ENCODE measurements at regions not wholly inside any gene's neighbourhood (a gene's known extent, or its start where the extent isn't known, plus 50 kb on each side); places are given as distances from the start of the nearest gene placed in this dataset.

DNA sequence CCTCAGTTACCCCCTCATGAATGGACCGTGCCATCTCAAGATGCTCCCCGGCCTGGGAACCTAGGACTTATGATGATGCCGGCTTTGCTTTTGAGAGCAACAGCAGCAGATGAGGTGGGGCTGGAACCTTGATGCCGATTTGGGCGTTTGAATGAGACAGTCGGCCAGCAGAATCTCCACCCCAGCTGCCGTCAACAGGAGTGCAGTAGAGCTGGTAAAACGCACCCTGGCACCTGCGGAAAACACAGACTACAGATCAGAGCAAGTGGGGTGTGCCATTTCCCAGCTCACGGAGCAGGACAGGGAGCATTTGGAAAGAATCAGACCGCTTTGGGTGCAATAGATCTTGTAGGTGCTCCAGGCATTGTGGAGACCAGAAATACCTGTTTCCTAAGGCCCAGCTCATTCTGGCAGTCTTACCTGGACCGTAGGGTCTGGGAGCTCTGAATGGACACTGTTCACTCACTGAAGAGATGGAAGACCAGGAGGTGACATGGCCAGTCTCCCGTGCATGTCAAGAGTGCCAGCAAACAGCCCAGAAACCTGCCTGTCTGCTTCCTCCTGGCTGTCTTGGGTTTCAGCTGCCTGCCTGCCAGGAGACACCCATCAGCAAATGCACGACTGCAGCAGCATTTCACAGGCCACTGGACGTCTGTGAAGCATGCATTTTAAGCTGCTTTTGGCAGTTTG lies 317.7 kb upstream of the IRX4 start:
- DNase-seq, result no peak
- Histone ChIP-seq H3K27ac (ENCODE audit: low read length) (no peak overlapping the region), H3K4me1 (ENCODE audit: control insufficient read depth, insufficient read depth, low read length) (no peaks in the 10 kb centered on the region), H3K9me3 (ENCODE audit: control insufficient read depth, low read length) (peaks cover under 1% of the 10 kb centered on the region), H3K4me3 (ENCODE audit: low read length) (no peak overlapping the region), H3K27me3 (ENCODE audit: control insufficient read depth, insufficient read depth) (no peaks in the 10 kb centered on the region)
- intact Hi-C loops (cut with DNase I), result loop anchor here in 1 of 4 donors (10.0 kb wide), 1 partner anchor 1404 kb away; no protein-coding TSS in a partner anchor
- WGBS, result 72% methylated on average over 15 of the region's 15 CpGs
- no peak for ATAC-seq

DNA sequence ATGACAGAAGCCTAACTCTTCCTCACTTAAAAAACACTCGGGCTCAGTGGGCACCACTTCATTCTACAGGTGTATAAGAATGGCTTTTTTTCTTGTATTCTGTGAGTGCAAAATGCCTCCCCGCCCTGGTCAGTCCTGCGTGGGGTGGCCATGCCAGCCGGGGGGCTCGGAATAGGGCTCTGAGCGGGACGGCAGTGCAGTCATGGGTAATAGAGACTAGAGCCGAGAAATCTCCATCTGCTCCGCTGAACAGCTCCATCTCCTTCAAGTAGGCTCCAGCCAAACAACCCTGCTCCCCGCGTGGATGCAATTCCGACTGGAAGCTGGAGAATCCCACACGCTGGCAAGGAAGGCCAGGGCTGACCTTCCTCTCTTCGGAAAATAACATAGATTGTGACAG lies 317.0 kb upstream of the IRX4 start:
- DNase-seq, result no peak
- Histone ChIP-seq H3K27ac (ENCODE audit: low read length) (no peak overlapping the region), H3K27me3 (ENCODE audit: control insufficient read depth, insufficient read depth) (no peaks in the 10 kb centered on the region), H3K4me3 (ENCODE audit: low read length) (no peak overlapping the region), H3K9me3 (ENCODE audit: control insufficient read depth, low read length) (peaks cover 4% of the 10 kb centered on the region), H3K4me1 (ENCODE audit: control insufficient read depth, insufficient read depth, low read length) (no peaks in the 10 kb centered on the region)
- WGBS, result 84% methylated on average over 14 of the region's 14 CpGs
- intact Hi-C loops (cut with DNase I), result loop anchor here in 1 of 4 donors (10.0 kb wide), 1 partner anchor 1405 kb away; no protein-coding TSS in a partner anchor
- ATAC-seq, result no peak

DNA sequence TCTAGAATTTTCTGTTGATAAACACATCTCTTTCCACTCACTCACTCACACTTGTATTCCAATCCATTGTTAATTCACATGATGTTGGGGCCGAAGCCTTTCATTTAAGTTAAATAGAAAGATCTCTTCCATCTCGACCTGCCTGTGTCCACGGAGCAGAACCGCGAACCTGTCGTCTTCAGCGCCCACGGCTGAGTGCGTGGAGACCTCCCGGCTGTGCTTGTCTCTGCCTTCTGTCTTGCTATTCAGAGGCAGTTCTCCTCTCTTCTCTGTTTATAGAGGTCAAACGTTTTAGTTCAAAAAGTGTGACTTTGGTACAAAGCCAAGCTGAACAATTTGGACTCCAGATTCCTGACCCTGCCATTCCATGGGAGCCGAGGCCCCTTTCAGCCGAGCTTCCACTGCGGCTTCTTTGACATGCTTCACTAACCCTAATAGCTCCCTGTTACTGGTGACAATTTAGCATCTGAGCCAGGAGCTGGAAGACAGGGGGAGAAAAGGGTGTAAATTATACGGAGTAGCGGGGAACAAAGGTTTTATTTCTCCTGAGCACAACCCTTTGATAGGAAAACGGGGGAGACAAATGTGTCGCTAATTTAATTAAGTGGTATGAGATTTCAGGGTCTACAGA lies 314.4 kb upstream of the IRX4 start:
- no peak overlapping the region for H3K4me3 ChIP-seq (ENCODE audit: low read length)
- WGBS, result 75% methylated on average over 18 of the region's 18 CpGs
- no peaks in the 10 kb centered on the region for H3K27me3 ChIP-seq (ENCODE audit: control insufficient read depth, insufficient read depth)
- DNase-seq, result no peak
- intact Hi-C loops (cut with DNase I), result no loop called here
- H3K4me1 ChIP-seq (ENCODE audit: control insufficient read depth, insufficient read depth, low read length), result no peaks in the 10 kb centered on the region
- H3K9me3 ChIP-seq (ENCODE audit: control insufficient read depth, low read length), result peaks cover 4% of the 10 kb centered on the region
- H3K27ac ChIP-seq (ENCODE audit: low read length), result no peak overlapping the region
- no peak for ATAC-seq

DNA sequence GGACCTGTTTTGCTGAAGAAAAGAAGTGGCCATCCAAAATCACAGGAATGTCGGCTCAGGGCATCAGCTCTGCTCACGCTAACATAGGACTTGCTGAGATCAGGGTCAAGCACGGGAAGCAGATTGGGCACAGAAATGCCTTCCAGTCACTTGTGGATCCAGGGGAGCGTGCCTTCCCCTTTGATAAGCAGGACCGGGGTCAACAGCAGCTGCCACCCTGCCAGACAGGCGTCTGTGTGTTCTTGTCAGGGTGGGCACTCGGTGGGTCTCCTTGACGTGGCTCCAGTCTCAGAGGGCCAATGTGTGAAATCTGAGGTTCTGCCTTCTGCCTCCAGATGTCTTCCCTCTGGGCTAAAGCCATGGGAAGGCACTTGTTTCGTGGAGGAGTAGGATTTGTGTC lies 313.7 kb upstream of the IRX4 start:
- H3K4me1 ChIP-seq (ENCODE audit: control insufficient read depth, insufficient read depth, low read length), result no peaks in the 10 kb centered on the region
- intact Hi-C loops (cut with DNase I), result no loop called here
- 43% methylated on average over 9 of the region's 9 CpGs for WGBS
- no peak overlapping the region for H3K4me3 ChIP-seq (ENCODE audit: low read length)
- H3K27me3 ChIP-seq (ENCODE audit: control insufficient read depth, insufficient read depth), result no peaks in the 10 kb centered on the region
- no peak for DNase-seq
- no peak for ATAC-seq
- no peak overlapping the region for H3K27ac ChIP-seq (ENCODE audit: low read length)
- H3K9me3 ChIP-seq (ENCODE audit: control insufficient read depth, low read length), result peaks cover 4% of the 10 kb centered on the region

DNA sequence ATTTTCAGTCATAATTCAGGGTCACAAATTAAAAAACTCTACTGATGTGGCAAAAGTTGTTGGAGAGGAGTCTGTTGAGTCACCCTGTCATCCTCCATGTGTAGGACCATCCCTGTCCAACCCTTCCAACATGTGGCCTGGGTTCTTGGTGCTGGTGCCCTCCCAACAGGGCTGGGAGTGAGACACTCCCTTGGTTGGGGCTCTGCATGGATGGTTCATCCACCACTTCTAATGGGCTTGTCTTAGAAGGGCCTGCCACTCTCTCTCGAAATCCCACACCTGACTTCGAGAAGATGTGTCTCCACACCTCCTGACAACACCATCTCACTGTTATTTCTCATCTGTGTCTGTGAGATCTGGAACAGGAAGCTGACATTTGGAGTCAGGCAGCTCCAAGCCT lies 312.2 kb upstream of the IRX4 start:
- 57% methylated on average over 2 of the region's 2 CpGs for WGBS
- intact Hi-C loops (cut with DNase I), result no loop called here
- H3K27ac ChIP-seq (ENCODE audit: low read length), result no peak overlapping the region

DNA sequence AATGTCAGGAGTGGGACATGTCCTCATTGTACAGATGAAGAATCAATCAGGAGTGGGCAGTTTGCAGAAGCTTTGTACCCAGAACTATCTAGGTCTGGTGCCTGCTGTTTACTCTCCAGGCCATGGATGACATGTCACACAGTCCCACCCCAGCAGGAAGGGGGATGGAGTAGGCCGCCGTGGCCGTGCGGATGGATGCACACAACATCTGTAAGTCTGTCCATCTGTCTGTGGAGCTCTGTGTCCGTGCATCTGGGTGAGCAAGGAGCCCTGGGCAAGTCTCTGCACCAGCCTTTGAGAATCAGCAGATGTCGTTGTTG lies 311.5 kb upstream of the IRX4 start:
- WGBS, result 86% methylated on average over 6 of the region's 6 CpGs
- no peak for DNase-seq

More for the DNA sequence above, 312.2 kb upstream of the IRX4 start:
- DNase-seq (no peak), ATAC-seq (no peak)
- Histone ChIP-seq H3K27me3 (ENCODE audit: control insufficient read depth, insufficient read depth) (no peaks in the 10 kb centered on the region), H3K4me1 (ENCODE audit: control insufficient read depth, insufficient read depth, low read length) (no peaks in the 10 kb centered on the region), H3K9me3 (ENCODE audit: control insufficient read depth, low read length) (peaks cover 4% of the 10 kb centered on the region), H3K4me3 (ENCODE audit: low read length) (no peak overlapping the region)

DNA sequence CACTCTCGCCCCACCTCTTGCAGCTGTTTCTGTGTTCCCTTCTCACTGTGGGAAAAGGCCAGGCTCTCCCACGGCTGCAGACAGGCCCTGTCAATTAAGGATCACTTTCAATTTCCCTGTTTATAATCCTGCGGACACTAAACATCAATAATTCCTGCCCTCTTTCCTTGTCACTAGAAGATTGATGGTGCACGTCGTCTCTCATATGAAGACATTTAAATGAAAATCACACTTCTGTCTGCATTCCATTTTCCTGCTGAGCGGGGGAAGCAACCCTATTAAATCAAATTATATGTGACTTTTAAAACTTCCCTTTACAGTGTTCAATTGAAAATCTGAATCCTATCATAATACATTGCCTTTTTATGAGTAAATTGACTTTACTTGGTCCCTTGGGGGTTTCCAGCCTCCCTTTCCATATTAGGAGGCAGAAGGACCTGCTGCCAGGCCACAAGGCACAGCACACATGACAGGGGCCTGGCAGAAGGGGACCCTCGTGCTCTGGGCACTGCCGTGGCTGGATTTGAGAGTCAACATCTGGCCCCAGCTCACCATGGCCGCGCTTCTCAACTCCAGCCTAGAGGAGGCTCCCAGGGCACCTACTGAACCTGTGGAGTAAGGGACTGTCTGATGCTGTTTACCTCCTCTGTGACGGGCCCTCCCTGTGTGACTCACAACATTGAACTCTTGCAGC lies 311.0 kb upstream of the IRX4 start:
- DNase-seq (no peak), ATAC-seq (no peak)
- no peaks in the 10 kb centered on the region for H3K27me3 ChIP-seq (ENCODE audit: control insufficient read depth, insufficient read depth)
- no peak overlapping the region for H3K27ac ChIP-seq (ENCODE audit: low read length)
- H3K4me3 ChIP-seq (ENCODE audit: low read length), result no peak overlapping the region
- intact Hi-C loops (cut with DNase I), result no loop called here
- no peaks in the 10 kb centered on the region for H3K4me1 ChIP-seq (ENCODE audit: control insufficient read depth, insufficient read depth, low read length)
- H3K9me3 ChIP-seq (ENCODE audit: control insufficient read depth, low read length), result peaks cover 4% of the 10 kb centered on the region
- WGBS, result 73% methylated on average over 11 of the region's 11 CpGs

More for the DNA sequence above, 311.5 kb upstream of the IRX4 start:
- Histone ChIP-seq H3K4me1 (ENCODE audit: control insufficient read depth, insufficient read depth, low read length) (no peaks in the 10 kb centered on the region), H3K4me3 (ENCODE audit: low read length) (no peak overlapping the region), H3K27ac (ENCODE audit: low read length) (no peak overlapping the region), H3K27me3 (ENCODE audit: control insufficient read depth, insufficient read depth) (no peaks in the 10 kb centered on the region), H3K9me3 (ENCODE audit: control insufficient read depth, low read length) (peaks cover 4% of the 10 kb centered on the region)
- ATAC-seq, result no peak
- intact Hi-C loops (cut with DNase I), result no loop called here

DNA sequence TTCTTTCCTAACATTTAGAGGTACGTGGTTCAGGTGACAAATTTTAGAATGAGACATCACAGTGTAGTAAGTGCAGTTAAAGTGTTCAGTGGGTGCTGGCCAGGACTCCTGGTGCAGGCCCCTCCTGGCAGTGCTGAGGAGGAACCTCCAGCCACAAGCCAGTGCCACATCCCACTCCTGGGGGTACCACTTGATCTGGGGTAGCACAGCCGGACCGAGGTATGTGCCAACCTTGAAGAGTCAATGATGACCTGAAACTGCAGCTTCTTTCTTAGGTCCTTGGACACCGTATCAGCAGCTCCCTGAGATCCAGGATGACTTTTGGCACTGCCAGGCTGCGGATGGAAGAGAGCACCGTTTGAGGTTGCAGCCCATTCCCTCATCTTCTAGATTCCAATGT lies 310.4 kb upstream of the IRX4 start:
- H3K27me3 ChIP-seq (ENCODE audit: control insufficient read depth, insufficient read depth), result no peaks in the 10 kb centered on the region
- no peaks in the 10 kb centered on the region for H3K4me1 ChIP-seq (ENCODE audit: control insufficient read depth, insufficient read depth, low read length)
- 72% methylated on average over 6 of the region's 6 CpGs for WGBS
- ATAC-seq (no peak), DNase-seq (no peak)
- no peak overlapping the region for H3K27ac ChIP-seq (ENCODE audit: low read length)
- peaks cover 4% of the 10 kb centered on the region for H3K9me3 ChIP-seq (ENCODE audit: control insufficient read depth, low read length)
- intact Hi-C loops (cut with DNase I), result no loop called here
- no peak overlapping the region for H3K4me3 ChIP-seq (ENCODE audit: low read length)

DNA sequence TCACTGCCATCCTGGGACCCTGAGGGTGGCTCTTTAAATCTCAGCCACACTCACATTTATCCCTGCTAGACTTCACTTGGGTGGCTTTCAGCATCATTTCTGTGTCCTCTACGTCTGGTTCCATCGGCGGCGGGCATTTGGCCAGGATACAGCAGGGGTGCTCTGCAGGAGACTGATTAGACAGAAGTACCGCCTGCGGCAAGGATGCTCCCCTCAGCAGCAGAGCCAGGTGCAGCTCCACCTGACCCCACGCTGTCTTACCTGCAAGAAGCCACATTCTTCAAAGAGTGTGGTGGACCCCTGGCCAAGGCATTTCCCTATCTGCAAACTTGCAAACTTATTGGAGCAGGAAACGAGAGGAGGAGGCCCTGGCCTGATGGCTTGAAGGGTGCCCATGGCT lies 309.8 kb upstream of the IRX4 start:
- Histone ChIP-seq H3K27me3 (ENCODE audit: control insufficient read depth, insufficient read depth) (no peaks in the 10 kb centered on the region), H3K9me3 (ENCODE audit: control insufficient read depth, low read length) (peaks cover 4% of the 10 kb centered on the region), H3K4me3 (ENCODE audit: low read length) (no peak overlapping the region), H3K27ac (ENCODE audit: low read length) (no peak overlapping the region), H3K4me1 (ENCODE audit: control insufficient read depth, insufficient read depth, low read length) (no peaks in the 10 kb centered on the region)
- DNase-seq (no peak), ATAC-seq (no peak)
- 72% methylated on average over 8 of the region's 8 CpGs for WGBS
- intact Hi-C loops (cut with DNase I), result no loop called here

DNA sequence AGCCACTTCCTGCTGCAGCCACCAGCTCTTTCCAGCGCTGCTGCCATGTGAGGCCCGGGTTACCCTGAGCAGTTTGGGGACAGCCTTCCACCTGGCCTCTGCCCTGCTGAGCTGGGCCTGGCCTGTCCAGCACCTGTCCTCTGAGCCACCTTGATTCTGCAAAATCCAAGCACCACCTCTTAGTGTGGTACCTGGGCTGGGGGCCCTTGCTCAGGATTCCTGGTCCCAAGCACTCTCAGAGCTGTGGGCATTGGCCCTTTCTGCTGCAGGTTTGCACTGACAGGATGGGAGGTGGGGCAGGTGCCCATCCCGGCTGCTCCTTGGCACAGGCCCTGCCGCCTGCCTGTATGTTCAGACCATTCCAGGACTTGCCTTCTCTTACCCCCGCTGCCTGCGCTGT lies 309.2 kb upstream of the IRX4 start:
- 73% methylated on average over 6 of the region's 6 CpGs for WGBS
- ATAC-seq, result no peak

DNA sequence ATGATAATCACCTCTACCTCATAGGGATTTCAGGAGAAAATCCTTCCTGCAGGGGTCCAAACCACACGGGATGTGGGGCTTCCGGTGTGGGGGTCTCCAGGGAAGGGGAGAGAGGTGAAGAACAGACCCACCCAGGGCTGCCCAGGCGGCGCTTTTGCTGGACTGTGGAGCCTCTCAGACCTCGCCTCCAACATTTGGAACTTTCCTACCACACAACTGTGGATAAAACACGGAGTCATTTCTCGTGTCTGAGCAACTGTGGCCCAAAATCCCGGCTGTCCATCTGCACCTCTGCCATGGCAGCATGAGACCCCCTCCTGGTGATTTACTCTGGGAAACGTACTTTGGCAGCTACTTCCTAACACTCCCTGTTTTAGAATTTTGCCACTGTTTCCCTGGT lies 307.8 kb upstream of the IRX4 start:
- Histone ChIP-seq H3K27me3 (ENCODE audit: control insufficient read depth, insufficient read depth) (no peaks in the 10 kb centered on the region), H3K27ac (ENCODE audit: low read length) (no peak overlapping the region), H3K4me3 (ENCODE audit: low read length) (no peak overlapping the region), H3K4me1 (ENCODE audit: control insufficient read depth, insufficient read depth, low read length) (no peaks in the 10 kb centered on the region), H3K9me3 (ENCODE audit: control insufficient read depth, low read length) (peaks cover 4% of the 10 kb centered on the region)
- WGBS, result 65% methylated on average over 9 of the region's 9 CpGs
- no peak for ATAC-seq
- intact Hi-C loops (cut with DNase I), result no loop called here
- DNase-seq, result no peak

More for the DNA sequence above, 309.2 kb upstream of the IRX4 start:
- peaks cover 4% of the 10 kb centered on the region for H3K9me3 ChIP-seq (ENCODE audit: control insufficient read depth, low read length)
- no peak overlapping the region for H3K4me3 ChIP-seq (ENCODE audit: low read length)
- H3K27ac ChIP-seq (ENCODE audit: low read length), result no peak overlapping the region
- H3K4me1 ChIP-seq (ENCODE audit: control insufficient read depth, insufficient read depth, low read length), result no peaks in the 10 kb centered on the region
- no peak for DNase-seq
- no peaks in the 10 kb centered on the region for H3K27me3 ChIP-seq (ENCODE audit: control insufficient read depth, insufficient read depth)
- intact Hi-C loops (cut with DNase I), result no loop called here

Measured in right cardiac atrium (tissue), 5 donors.